Keratinocyte (primary cell): ENCODE measurements at regions not wholly inside any gene's neighbourhood (a gene's known extent, or its start where the extent isn't known, plus 50 kb on each side); places are given as distances from the start of the nearest gene placed in this dataset.
"Not testable (repeated sequence)": the region's sequence is repeated elsewhere in the genome, so short reads cannot be mapped to it uniquely, and the experiment has no call there.

ENCODE experiments used
- DNase-seq: peaks from one replicate; pipeline ENCODE4 v3.0.0-alpha.2; 2011; ENCODE audit warnings: low read depth, missing footprints, low spot score
- FAIRE-seq: peaks from 2 replicates; lab custom pipeline; 2011; peaks lifted over from hg19 to GRCh38; lab: Jason Lieb, UNC
- H2AFZ ChIP-seq: 2 replicates; pipeline ENCODE4 v1.6.0; 2012; ENCODE audit warnings: low read length, control low read depth, inconsistent platforms; ENCODE audit not compliant: control insufficient read depth
- H3K27ac ChIP-seq: 2 replicates; pipeline ENCODE4 v1.5.1; 2011; ENCODE audit warnings: low read length; ENCODE audit not compliant: control insufficient read depth, insufficient read depth
- H3K27me3 ChIP-seq: 3 replicates; pipeline ENCODE4 v1.6.0; 2011; ENCODE audit warnings: low read length; ENCODE audit not compliant: control insufficient read depth, insufficient read depth; ENCODE audit errors: extremely low read depth
- H3K36me3 ChIP-seq, 2 experiments: 2 replicates in 1 of 2; 3 replicates in 1 of 2; pipeline ENCODE4 v1.5.1; 2011; ENCODE audit warnings: low read length in 2 of 2, mild to moderate bottlenecking in 1 of 2; ENCODE audit not compliant: control insufficient read depth in 2 of 2, insufficient read depth in 2 of 2; ENCODE audit errors: extremely low read depth in 1 of 2
- H3K4me1 ChIP-seq: 3 replicates; pipeline ENCODE4 v1.5.1; 2011; ENCODE audit warnings: low read length; ENCODE audit not compliant: control insufficient read depth, insufficient read depth; ENCODE audit errors: extremely low read depth
- H3K4me2 ChIP-seq: 3 replicates; pipeline ENCODE4 v1.6.0; 2011; ENCODE audit warnings: low read depth, low read length; ENCODE audit not compliant: control insufficient read depth, insufficient read depth; ENCODE audit errors: extremely low read depth
- H3K4me3 ChIP-seq, 3 experiments: fragments of 200-600 bp in 1 of 3; sonication (generic) in 1 of 3; 2 replicates in 2 of 3; 3 replicates in 1 of 3; pipeline ENCODE4 v1.5.1; 2011 to 2016; ENCODE audit warnings: low read length in 3 of 3, mild to moderate bottlenecking in 3 of 3, control low read depth in 2 of 3, inconsistent platforms in 1 of 3, low read depth in 1 of 3, mixed read lengths in 1 of 3, mixed run types in 1 of 3, moderate library complexity in 1 of 3; ENCODE audit not compliant: control insufficient read depth in 2 of 3, insufficient read depth in 2 of 3; ENCODE audit errors: extremely low read depth in 1 of 3
- H3K79me2 ChIP-seq: 2 replicates; pipeline ENCODE4 v1.6.0; 2012; ENCODE audit warnings: low read length; ENCODE audit not compliant: control insufficient read depth, insufficient read depth
- H3K9ac ChIP-seq: 3 replicates; pipeline ENCODE4 v1.6.0; 2011; ENCODE audit warnings: low read length; ENCODE audit not compliant: control insufficient read depth, insufficient read depth; ENCODE audit errors: extremely low read depth
- H3K9me1 ChIP-seq: 3 replicates; pipeline ENCODE4 v1.6.0; 2011; ENCODE audit warnings: low read length; ENCODE audit not compliant: control insufficient read depth, insufficient read depth; ENCODE audit errors: extremely low read depth
- H3K9me3 ChIP-seq: 2 replicates; pipeline ENCODE4 v1.5.1; 2012; ENCODE audit warnings: low read depth, low read length; ENCODE audit not compliant: control insufficient read depth
- H4K20me1 ChIP-seq: 3 replicates; pipeline ENCODE4 v1.6.0; 2011; ENCODE audit warnings: low read length; ENCODE audit not compliant: control insufficient read depth, insufficient read depth; ENCODE audit errors: extremely low read depth
- EZH2 ChIP-seq: IDR thresholded peaks from one replicate; pipeline ENCODE4 v1.6.1; 2012; ENCODE audit warnings: inconsistent platforms, mild to moderate bottlenecking, low read length, moderate library complexity
- dilution Hi-C: fragments of 300-500 bp; cut with MboI; formaldehyde crosslinking; loops from one replicate; pipeline ENCODE4 v1.7.0; 2020; ENCODE audit warnings: low sequenced_read_pairs; ENCODE audit not compliant: extremely low pct_ligation_motif_present
- TF ChIP-seq, protein P1 (sequence below), 3 experiments: IDR thresholded peaks in 1 of 3; conservative IDR thresholded peaks in 1 of 3; optimal IDR thresholded peaks in 1 of 3; 2 replicates in 2 of 3; 3 replicates in 1 of 3; pipeline versions ENCODE3 to v1.5.1; 2011; ENCODE audit warnings: low read length in 3 of 3, mild to moderate bottlenecking in 3 of 3, moderate library complexity in 2 of 3, control low read depth in 1 of 3, inconsistent platforms in 1 of 3; ENCODE audit not compliant: insufficient read depth in 2 of 3; ENCODE audit errors: extremely low read depth in 1 of 3

DNA sequence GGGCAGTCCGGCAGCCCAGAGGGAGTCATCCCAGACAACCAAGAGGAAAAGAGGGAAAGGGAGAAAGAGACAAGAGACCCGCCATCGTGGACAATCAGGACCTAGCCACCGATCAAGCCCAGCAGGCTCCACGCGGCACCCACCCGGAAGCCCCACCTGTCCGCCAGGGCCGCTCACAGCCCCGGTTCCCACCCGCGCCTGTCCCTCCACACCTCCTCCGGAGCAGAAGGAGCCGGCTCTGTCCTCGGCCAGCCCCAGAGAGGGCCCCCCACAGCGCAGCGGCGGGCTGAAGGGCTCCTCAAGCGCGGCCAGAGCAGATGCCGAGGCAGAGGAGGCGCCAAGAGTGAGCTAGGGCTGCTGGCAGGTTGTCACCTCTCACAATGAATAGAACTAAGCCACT is 784.7 kb upstream of the FBXO33 start:
- no peak for FAIRE-seq
- H3K27ac ChIP-seq, result no peak overlapping the region
- dilution Hi-C loops, result no loop called here
- no peak overlapping the region for H2AFZ ChIP-seq
- H3K9me3 ChIP-seq, result no peaks in the 10 kb centered on the region
- no peaks in the 10 kb centered on the region for H4K20me1 ChIP-seq
- no peaks in the 10 kb centered on the region for H3K79me2 ChIP-seq
- H3K4me3 ChIP-seq, result no peak overlapping the region
- H3K4me2 ChIP-seq, result no peak overlapping the region
- H3K9ac ChIP-seq, result no peak overlapping the region
- no peak for TF ChIP-seq EZH2
- TF ChIP-seq, protein P1, sequence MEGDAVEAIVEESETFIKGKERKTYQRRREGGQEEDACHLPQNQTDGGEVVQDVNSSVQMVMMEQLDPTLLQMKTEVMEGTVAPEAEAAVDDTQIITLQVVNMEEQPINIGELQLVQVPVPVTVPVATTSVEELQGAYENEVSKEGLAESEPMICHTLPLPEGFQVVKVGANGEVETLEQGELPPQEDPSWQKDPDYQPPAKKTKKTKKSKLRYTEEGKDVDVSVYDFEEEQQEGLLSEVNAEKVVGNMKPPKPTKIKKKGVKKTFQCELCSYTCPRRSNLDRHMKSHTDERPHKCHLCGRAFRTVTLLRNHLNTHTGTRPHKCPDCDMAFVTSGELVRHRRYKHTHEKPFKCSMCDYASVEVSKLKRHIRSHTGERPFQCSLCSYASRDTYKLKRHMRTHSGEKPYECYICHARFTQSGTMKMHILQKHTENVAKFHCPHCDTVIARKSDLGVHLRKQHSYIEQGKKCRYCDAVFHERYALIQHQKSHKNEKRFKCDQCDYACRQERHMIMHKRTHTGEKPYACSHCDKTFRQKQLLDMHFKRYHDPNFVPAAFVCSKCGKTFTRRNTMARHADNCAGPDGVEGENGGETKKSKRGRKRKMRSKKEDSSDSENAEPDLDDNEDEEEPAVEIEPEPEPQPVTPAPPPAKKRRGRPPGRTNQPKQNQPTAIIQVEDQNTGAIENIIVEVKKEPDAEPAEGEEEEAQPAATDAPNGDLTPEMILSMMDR (optimal IDR thresholded peaks at IDR 0.05 in 1 of 3, IDR thresholded peaks at IDR 0.05 in 1 of 3, conservative IDR thresholded peaks at IDR 0.05 in 1 of 3; ENCODE audit: extremely low read depth in 1 of 3, insufficient read depth in 2 of 3, low read length in 3 of 3), result no peak
- H3K36me3 ChIP-seq, result no peaks in the 10 kb centered on the region
- H3K9me1 ChIP-seq, result no peaks in the 10 kb centered on the region
- no peaks in the 10 kb centered on the region for H3K4me1 ChIP-seq
- H3K27me3 ChIP-seq, result no peaks in the 10 kb centered on the region
- no peak for DNase-seq

DNA sequence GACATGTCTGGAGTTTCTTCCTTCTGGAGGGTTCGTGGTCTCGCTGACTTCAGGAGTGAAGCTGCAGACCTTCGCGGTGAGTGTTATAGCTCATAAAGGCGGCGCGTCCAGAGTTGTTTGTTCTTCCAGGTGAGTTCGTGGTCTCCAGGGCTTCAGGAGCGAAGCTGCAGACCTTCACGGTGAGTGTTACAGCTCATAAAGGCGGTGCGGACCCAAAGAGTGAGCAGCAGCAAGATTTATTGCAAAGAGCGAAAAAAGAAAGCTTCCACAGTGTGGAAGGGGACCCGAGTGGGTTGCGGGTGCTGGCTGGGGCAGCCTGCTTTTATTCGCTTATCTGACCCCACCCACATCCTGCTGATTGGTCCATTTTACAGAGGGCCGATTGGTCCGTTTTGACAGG is 784.2 kb upstream of the FBXO33 start:
- H3K4me2 ChIP-seq, H2AFZ ChIP-seq, dilution Hi-C loops, H3K4me1 ChIP-seq, H3K27me3 ChIP-seq, H4K20me1 ChIP-seq, H3K36me3 ChIP-seq, H3K79me2 ChIP-seq, H3K27ac ChIP-seq, H3K9me3 ChIP-seq, FAIRE-seq, H3K9ac ChIP-seq, DNase-seq, H3K4me3 ChIP-seq, H3K9me1 ChIP-seq: not testable (repeated sequence)

DNA sequence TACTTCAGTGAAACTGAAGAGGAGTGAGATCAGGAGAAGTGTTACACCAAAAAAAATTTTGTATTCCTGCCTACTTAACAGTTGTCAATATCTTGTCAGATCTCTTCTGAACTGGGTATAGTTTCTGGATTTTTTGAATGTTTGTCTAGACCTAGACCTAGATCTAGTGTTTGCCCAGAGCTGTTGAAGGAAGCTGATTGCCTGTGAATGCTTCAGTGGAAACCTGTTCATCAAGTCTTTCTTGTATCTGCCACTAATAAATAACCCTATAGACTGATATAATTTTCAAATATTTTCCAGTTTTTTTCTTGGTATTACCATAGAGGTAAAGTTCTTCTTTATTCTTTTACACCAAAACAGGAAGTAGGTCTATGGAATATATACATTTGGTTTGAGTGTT is 781.5 kb upstream of the FBXO33 start:
- Histone ChIP-seq H3K9ac (no peak overlapping the region), H3K36me3 (no peaks in the 10 kb centered on the region), H2AFZ (no peak overlapping the region), H3K27me3 (no peaks in the 10 kb centered on the region), H3K27ac (no peak overlapping the region), H3K4me2 (no peak overlapping the region), H4K20me1 (no peaks in the 10 kb centered on the region), H3K9me3 (no peaks in the 10 kb centered on the region), H3K79me2 (no peaks in the 10 kb centered on the region), H3K4me1 (no peaks in the 10 kb centered on the region), H3K4me3 (no peak overlapping the region), H3K9me1 (no peaks in the 10 kb centered on the region)
- TF ChIP-seq, protein P1 (optimal IDR thresholded peaks at IDR 0.05 in 1 of 3, IDR thresholded peaks at IDR 0.05 in 1 of 3, conservative IDR thresholded peaks at IDR 0.05 in 1 of 3; ENCODE audit: extremely low read depth in 1 of 3, insufficient read depth in 2 of 3, low read length in 3 of 3), result no peak
- TF ChIP-seq EZH2, result no peak
- no peak for DNase-seq
- no peak for FAIRE-seq
- dilution Hi-C loops, result no loop called here
